ENCODE measurements at regions not wholly inside any gene's neighbourhood (a gene's known extent, or its start where the extent isn't known, plus 50 kb on each side); places are given as distances from the start of the nearest gene placed in this dataset.

- no peaks in the 10 kb centered on the region for H3K36me3 ChIP-seq (ENCODE audit: control insufficient read depth in 2 of 2, insufficient read depth in 1 of 2, low read length in 2 of 2)
- no peaks in the 10 kb centered on the region for H3K9me3 ChIP-seq (ENCODE audit: control insufficient read depth, insufficient read depth, low read depth, low read length)
- POLR2A ChIA-PET, result no interaction called here
- CTCF ChIA-PET, result no interaction called here
- no peaks in the 10 kb centered on the region for H3K4me1 ChIP-seq (ENCODE audit: control insufficient read depth, insufficient read depth, low read length)
- no peak overlapping the region for H3K4me3 ChIP-seq (ENCODE audit: low read depth, low read length)
- H3K27ac ChIP-seq (ENCODE audit: extremely low read depth, low read depth, low read length), result no peak overlapping the region
- no peak for TF ChIP-seq ZNF488 (tag by site-specific recombination; IDR thresholded peaks at IDR 0.05)
- TF ChIP-seq ZNF2 (tag by site-specific recombination; IDR thresholded peaks at IDR 0.05), result no peak
- no peak for TF ChIP-seq ZNF623 (tag by site-specific recombination; IDR thresholded peaks at IDR 0.05)
- no peak for TF ChIP-seq BCL11B (tag by site-specific recombination; IDR thresholded peaks at IDR 0.05; ENCODE audit: low read depth)
- no peak for TF ChIP-seq ZSCAN5A (tag by site-specific recombination; IDR thresholded peaks at IDR 0.05)
- no peak for TF ChIP-seq ZNF266 (tag by site-specific recombination; IDR thresholded peaks at IDR 0.05; ENCODE audit: low read depth)
- TF ChIP-seq ZNF433 (tag by site-specific recombination; IDR thresholded peaks at IDR 0.05; ENCODE audit: low read depth), result no peak
- no peak for TF ChIP-seq ZNF692 (tag by site-specific recombination; IDR thresholded peaks at IDR 0.05)
- no peak for TF ChIP-seq INSM2 (tag by site-specific recombination; IDR thresholded peaks at IDR 0.05)
- TF ChIP-seq ZSCAN30 (tag by site-specific recombination; IDR thresholded peaks at IDR 0.05), result no peak
- TF ChIP-seq ATF2 (tag by site-specific recombination; IDR thresholded peaks at IDR 0.05; ENCODE audit: low read depth), result no peak
- no peak for TF ChIP-seq ZNF138 (tag by site-specific recombination; IDR thresholded peaks at IDR 0.05; ENCODE audit: borderline replicate concordance)
- no peak for TF ChIP-seq OVOL3 (tag by site-specific recombination; IDR thresholded peaks at IDR 0.05)
- no peak for TF ChIP-seq ZSCAN18 (tag by site-specific recombination; IDR thresholded peaks at IDR 0.05)
- TF ChIP-seq ZNF624 (tag by site-specific recombination; IDR thresholded peaks at IDR 0.05), result no peak
- no peak for TF ChIP-seq ZNF548 (tag by site-specific recombination; IDR thresholded peaks at IDR 0.05)
- TF ChIP-seq ZNF274 (IDR thresholded peaks at IDR 0.05; ENCODE audit: low read length), result no peak
- TF ChIP-seq ZNF274 (tag by site-specific recombination; IDR thresholded peaks at IDR 0.05; ENCODE audit: borderline replicate concordance), result no peak
- TF ChIP-seq ZNF19 (tag by site-specific recombination; IDR thresholded peaks at IDR 0.05; ENCODE audit: low read depth), result no peak
- no peak for TF ChIP-seq ZSCAN4 (tag by site-specific recombination; IDR thresholded peaks at IDR 0.05)
Measured at GRCh38 chrX:439241-439640, 52.5 kb upstream of the PPP2R3B start.

Data from HEK293 (cell line).